ENCODE measurements at regions not wholly inside any gene's neighbourhood (a gene's known extent, or its start where the extent isn't known, plus 50 kb on each side); places are given as distances from the start of the nearest gene placed in this dataset.

DNA sequence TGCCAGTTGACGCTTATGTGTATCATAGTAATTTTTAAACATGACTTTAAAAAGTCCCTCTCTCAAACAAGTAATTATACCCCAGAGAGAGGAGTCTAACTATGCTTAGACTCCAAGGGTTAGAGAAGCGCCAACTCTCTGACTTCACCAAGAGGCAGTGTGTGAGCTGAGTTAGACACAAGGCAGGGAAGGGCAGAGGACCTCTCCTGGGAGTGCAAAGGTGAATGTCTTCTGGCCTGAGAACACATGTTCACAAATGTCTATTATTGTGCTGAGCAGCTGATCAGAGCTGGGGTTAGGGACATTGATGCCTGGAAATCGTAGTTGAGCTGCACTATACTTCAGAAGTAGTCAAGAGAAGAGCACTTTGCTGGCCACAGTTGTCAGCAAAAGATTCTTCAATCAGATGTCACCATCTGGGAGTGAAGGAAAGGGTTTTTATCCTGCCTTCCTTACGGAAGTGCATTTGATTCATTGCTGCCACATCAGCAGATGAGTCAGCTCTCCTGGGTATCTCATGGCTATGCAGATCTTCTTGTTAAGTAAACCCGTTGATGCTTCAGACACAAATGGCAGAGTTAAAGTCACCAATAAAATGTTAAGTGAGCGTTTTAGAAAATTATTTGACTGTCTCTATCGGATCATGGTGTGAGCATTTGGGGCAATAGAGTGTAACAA, 283.2 kb upstream of the ARGLU1 start:
- Histone ChIP-seq H3K4me1 (ENCODE audit: control insufficient read depth in 1 of 2, insufficient read depth in 2 of 2, low read length in 2 of 2) (no peaks in the 10 kb centered on the region), H3K27me3 (ENCODE audit: low read depth, low read length) (no peaks in the 10 kb centered on the region), H3K4me3 (ENCODE audit: low read depth in 1 of 2, low read length in 2 of 2) (no peak overlapping the region), H3K27ac (ENCODE audit: low read length) (no peak overlapping the region), H3K9me3 (ENCODE audit: control insufficient read depth in 1 of 2, low read length in 2 of 2) (no peaks in the 10 kb centered on the region), H3K36me3 (ENCODE audit: control insufficient read depth in 1 of 2, insufficient read depth in 2 of 2, low read length in 2 of 2) (no peaks in the 10 kb centered on the region)

DNA sequence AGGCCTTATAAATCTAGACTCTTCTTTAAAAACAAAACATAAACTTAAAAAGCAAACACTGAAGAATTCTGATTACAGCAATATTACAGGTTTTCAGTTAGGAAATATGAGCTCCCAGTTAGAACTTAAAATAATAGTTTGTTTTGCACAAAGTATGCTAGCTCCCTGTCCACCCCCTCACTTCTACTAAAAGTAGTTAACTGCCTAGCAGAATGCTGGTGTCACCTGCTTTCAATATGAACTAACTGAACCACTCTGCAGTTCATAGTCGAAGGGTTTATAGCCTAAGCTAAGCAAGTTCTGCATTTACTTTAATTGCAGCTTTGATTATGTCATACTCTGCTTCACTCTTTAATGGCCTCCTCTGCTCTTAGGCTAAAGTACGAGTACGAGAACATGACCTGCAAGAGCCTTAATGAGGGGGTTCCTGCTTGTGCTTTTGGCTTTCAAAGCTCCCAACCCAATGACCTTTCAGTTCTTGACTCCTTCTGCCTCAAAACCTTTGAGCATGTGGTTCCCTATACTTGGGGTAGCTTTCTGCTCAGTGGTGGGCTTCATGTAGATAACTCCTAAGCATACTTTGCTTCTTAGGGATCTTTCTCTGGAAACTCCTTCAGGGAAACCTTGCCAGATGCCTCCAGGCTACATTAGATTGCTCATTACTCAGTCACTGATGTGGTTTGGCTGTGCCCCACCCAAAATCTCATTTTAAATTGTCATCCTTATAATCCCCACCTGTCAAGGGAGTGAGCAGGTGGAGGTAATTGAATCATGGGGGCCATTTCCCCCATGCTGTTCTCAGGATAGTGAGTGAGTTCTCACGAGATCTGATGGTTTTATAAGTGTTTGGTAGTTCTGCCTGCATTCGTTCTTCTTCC, 278.9 kb upstream of the ARGLU1 start:
- H3K4me1 ChIP-seq (ENCODE audit: control insufficient read depth in 1 of 2, insufficient read depth in 2 of 2, low read length in 2 of 2): no peaks in the 10 kb centered on the region
- no peak overlapping the region for H3K27ac ChIP-seq (ENCODE audit: low read length)
- no peak overlapping the region for H3K4me3 ChIP-seq (ENCODE audit: low read depth in 1 of 2, low read length in 2 of 2)
- H3K36me3 ChIP-seq (ENCODE audit: control insufficient read depth in 1 of 2, insufficient read depth in 2 of 2, low read length in 2 of 2): no peaks in the 10 kb centered on the region
- no peaks in the 10 kb centered on the region for H3K27me3 ChIP-seq (ENCODE audit: low read depth, low read length)
- H3K9me3 ChIP-seq (ENCODE audit: control insufficient read depth in 1 of 2, low read length in 2 of 2): no peaks in the 10 kb centered on the region

DNA sequence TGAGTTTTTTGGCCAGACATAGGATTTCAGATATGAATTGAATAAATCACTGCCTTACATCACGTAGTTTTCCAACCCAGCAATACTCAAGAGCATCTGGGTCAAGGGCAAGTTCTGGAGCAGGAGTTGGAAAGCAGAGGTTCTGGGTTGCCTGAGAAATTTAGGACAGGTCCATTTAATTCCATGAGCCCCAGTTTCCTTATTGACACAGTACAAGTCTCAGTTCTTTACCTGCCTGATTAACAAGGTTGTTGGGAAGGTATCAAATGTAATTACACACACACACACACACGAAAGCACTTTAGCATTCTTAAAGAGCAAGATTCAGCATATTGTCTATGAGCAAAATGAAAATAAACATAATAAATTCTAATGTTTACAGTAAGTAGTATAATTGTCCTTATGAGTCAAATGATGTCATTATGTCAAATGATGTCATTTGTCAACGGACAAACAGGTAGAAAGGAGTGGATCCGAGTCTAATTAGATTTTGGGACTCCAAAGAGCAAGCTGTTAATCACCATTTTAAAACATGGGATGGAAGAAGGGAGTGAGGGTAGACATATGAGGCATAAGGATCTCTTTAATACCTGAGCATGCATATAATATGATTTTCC, 268.4 kb upstream of the ARGLU1 start:
- Histone ChIP-seq H3K27ac (ENCODE audit: low read length) (no peak overlapping the region), H3K4me1 (ENCODE audit: control insufficient read depth in 1 of 2, insufficient read depth in 2 of 2, low read length in 2 of 2) (no peaks in the 10 kb centered on the region), H3K9me3 (ENCODE audit: control insufficient read depth in 1 of 2, low read length in 2 of 2) (no peaks in the 10 kb centered on the region), H3K36me3 (ENCODE audit: control insufficient read depth in 1 of 2, insufficient read depth in 2 of 2, low read length in 2 of 2) (no peaks in the 10 kb centered on the region), H3K4me3 (ENCODE audit: low read depth in 1 of 2, low read length in 2 of 2) (no peak overlapping the region), H3K27me3 (ENCODE audit: low read depth, low read length) (no peaks in the 10 kb centered on the region)

DNA sequence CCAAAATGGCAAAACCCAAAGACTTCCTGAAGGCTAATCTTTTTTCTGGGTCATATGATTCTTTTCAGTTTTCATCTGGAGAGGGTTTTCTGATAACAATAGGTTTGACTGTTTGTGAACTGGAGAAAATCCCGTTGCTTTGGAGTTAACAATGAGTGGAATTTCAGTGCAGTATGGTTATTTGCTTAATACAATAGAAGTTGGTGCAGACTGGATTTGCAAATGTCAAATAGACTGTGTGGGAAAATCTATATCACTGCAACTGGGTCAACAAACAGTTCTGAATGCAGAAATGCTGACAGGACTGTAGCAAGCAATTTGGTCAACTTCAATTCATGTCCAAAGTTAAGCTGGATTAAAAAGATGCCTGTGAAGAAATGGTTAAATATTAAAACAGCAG, 267.5 kb upstream of the ARGLU1 start:
- Histone ChIP-seq H3K4me3 (ENCODE audit: low read depth in 1 of 2, low read length in 2 of 2) (no peak overlapping the region), H3K27ac (ENCODE audit: low read length) (no peak overlapping the region), H3K9me3 (ENCODE audit: control insufficient read depth in 1 of 2, low read length in 2 of 2) (no peaks in the 10 kb centered on the region), H3K4me1 (ENCODE audit: control insufficient read depth in 1 of 2, insufficient read depth in 2 of 2, low read length in 2 of 2) (no peaks in the 10 kb centered on the region), H3K36me3 (ENCODE audit: control insufficient read depth in 1 of 2, insufficient read depth in 2 of 2, low read length in 2 of 2) (no peaks in the 10 kb centered on the region), H3K27me3 (ENCODE audit: low read depth, low read length) (no peaks in the 10 kb centered on the region)

DNA sequence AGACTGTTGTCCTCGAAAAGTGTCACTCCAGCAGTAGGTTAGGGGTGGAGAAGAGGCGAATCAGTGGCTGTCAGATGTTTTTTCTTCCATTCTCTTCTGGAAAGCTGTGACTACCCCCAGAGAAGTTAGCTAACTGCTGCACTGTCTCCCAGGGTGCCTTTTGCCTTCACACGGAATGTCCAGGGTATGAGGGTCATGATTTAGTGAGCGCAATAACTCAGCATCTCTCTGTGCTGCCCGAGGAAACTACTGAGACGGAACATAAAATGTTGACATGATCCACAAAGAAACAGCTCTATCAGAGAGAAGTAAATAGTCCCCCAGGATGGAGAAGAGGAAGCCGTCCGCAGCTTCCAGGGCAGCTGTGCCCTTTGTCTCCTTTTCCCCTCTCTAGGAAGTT, 254.0 kb upstream of the ARGLU1 start:
- H3K9me3 ChIP-seq (ENCODE audit: control insufficient read depth in 1 of 2, low read length in 2 of 2): peaks cover 0 to 4% of the 10 kb centered on the region in 2 donors
- no peak overlapping the region for H3K27ac ChIP-seq (ENCODE audit: low read length)
- no peak overlapping the region for H3K4me3 ChIP-seq (ENCODE audit: low read depth in 1 of 2, low read length in 2 of 2)
- no peaks in the 10 kb centered on the region for H3K4me1 ChIP-seq (ENCODE audit: control insufficient read depth in 1 of 2, insufficient read depth in 2 of 2, low read length in 2 of 2)
- H3K27me3 ChIP-seq (ENCODE audit: low read depth, low read length): no peaks in the 10 kb centered on the region
- H3K36me3 ChIP-seq (ENCODE audit: control insufficient read depth in 1 of 2, insufficient read depth in 2 of 2, low read length in 2 of 2): no peaks in the 10 kb centered on the region

DNA sequence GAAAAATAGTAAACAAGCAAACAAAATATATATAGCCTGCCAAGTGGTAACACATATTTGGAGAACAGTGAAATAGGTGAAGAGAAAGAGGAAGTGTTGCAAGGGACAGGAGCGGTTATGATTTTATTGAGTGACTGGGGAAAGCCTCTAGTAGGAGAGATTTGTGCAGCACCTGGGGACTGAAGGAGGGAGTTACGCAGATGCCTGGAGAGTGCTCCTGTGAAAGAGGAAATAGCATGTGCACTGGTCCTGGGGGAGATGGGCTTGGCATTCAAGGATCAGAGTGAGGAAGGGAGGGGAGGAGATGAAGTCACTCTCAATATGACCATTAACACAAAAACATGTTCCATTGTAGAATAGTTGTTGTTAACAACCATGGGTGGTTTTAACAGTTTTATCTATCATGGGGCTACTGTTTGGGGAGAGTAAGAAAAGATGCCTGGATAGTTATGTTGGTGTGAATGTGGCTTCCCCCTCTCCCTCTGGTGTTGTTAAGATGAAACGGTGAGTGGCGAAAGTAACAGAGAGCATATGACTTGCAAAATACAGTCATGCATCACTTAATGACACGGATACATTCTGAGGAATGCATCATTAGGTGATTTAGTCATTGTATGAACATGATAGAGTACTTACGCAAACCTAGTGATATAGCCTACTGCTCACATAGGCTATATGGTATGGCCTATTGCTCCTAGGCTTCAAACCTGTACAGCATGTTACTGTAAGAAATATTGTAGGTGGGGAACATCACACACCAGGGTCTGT, 251.7 kb upstream of the ARGLU1 start:
- H3K27me3 ChIP-seq (ENCODE audit: low read depth, low read length): no peaks in the 10 kb centered on the region
- H3K4me3 ChIP-seq (ENCODE audit: low read depth in 1 of 2, low read length in 2 of 2): no peak overlapping the region
- no peak overlapping the region for H3K27ac ChIP-seq (ENCODE audit: low read length)
- no peaks in the 10 kb centered on the region for H3K9me3 ChIP-seq (ENCODE audit: control insufficient read depth in 1 of 2, low read length in 2 of 2)
- H3K4me1 ChIP-seq (ENCODE audit: control insufficient read depth in 1 of 2, insufficient read depth in 2 of 2, low read length in 2 of 2): no peaks in the 10 kb centered on the region
- no peaks in the 10 kb centered on the region for H3K36me3 ChIP-seq (ENCODE audit: control insufficient read depth in 1 of 2, insufficient read depth in 2 of 2, low read length in 2 of 2)

DNA sequence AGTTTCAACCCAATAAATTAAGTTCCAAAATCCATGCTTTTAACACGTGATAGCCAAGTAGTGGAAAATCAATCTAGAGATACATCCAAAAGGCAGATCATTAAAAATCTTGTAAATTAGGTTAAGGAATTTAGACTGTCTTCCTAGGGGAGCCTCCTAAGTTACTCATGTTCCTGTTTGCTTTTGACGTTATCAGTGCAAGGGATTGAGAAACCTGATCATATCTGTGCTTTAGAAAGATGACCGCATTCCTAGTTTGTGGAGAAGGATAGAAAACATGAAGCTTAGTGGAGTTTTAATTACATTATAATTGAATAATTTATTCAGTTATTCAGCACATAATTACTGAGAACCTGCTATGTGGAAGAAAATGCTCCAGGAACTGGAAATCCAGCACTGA, 251.0 kb upstream of the ARGLU1 start:
- no peaks in the 10 kb centered on the region for H3K27me3 ChIP-seq (ENCODE audit: low read depth, low read length)
- no peak overlapping the region for H3K4me3 ChIP-seq (ENCODE audit: low read depth in 1 of 2, low read length in 2 of 2)
- no peaks in the 10 kb centered on the region for H3K36me3 ChIP-seq (ENCODE audit: control insufficient read depth in 1 of 2, insufficient read depth in 2 of 2, low read length in 2 of 2)
- H3K27ac ChIP-seq (ENCODE audit: low read length): no peak overlapping the region
- H3K9me3 ChIP-seq (ENCODE audit: control insufficient read depth in 1 of 2, low read length in 2 of 2): no peaks in the 10 kb centered on the region
- H3K4me1 ChIP-seq (ENCODE audit: control insufficient read depth in 1 of 2, insufficient read depth in 2 of 2, low read length in 2 of 2): no peaks in the 10 kb centered on the region

DNA sequence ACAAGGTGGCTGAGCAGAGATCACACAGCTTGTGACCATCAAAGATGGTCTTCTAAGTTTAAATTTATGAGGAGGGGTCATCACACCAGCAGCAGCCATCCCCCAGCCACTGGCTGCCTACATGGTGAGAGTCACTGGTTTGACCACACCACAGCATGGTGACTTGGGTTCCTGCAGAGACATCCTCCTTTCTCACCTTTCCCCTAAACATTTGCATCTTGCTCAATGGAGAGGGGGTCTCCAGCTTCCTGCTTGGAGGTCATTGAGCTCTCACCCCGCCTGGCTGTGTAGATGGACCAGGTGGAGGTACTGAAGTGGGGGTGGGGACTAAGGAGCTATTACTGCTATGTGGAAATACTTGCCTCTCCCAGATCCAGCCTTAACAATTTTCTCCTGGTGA, 247.6 kb upstream of the ARGLU1 start:
- no peaks in the 10 kb centered on the region for H3K36me3 ChIP-seq (ENCODE audit: control insufficient read depth in 1 of 2, insufficient read depth in 2 of 2, low read length in 2 of 2)
- H3K4me3 ChIP-seq (ENCODE audit: low read depth in 1 of 2, low read length in 2 of 2): no peak overlapping the region
- no peak overlapping the region for H3K27ac ChIP-seq (ENCODE audit: low read length)
- no peaks in the 10 kb centered on the region for H3K27me3 ChIP-seq (ENCODE audit: low read depth, low read length)
- H3K9me3 ChIP-seq (ENCODE audit: control insufficient read depth in 1 of 2, low read length in 2 of 2): no peaks in the 10 kb centered on the region
- no peaks in the 10 kb centered on the region for H3K4me1 ChIP-seq (ENCODE audit: control insufficient read depth in 1 of 2, insufficient read depth in 2 of 2, low read length in 2 of 2)

DNA sequence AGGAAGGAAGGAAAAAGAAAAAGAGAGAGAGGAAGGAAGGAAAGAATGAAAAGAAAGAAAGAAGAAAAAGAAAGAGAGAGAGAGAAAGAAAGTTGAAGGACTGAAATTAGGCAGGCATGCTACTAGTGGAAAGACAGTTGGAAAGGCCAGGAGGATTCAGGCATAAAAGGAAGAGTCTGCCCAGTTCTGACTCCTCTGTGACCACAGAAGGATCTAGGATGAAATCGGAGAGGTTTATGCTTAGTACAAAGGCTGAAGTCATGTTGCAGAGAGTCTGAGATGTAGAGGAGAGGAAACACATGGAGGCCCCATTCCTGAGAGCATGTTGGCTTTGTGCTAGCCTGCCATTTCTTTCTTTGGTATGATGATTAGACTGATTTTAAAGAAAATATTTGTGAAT, 246.5 kb upstream of the ARGLU1 start:
- H3K4me1 ChIP-seq (ENCODE audit: control insufficient read depth in 1 of 2, insufficient read depth in 2 of 2, low read length in 2 of 2): no peaks in the 10 kb centered on the region
- no peak overlapping the region for H3K27ac ChIP-seq (ENCODE audit: low read length)
- no peaks in the 10 kb centered on the region for H3K9me3 ChIP-seq (ENCODE audit: control insufficient read depth in 1 of 2, low read length in 2 of 2)
- H3K27me3 ChIP-seq (ENCODE audit: low read depth, low read length): no peaks in the 10 kb centered on the region
- H3K36me3 ChIP-seq (ENCODE audit: control insufficient read depth in 1 of 2, insufficient read depth in 2 of 2, low read length in 2 of 2): no peaks in the 10 kb centered on the region
- H3K4me3 ChIP-seq (ENCODE audit: low read depth in 1 of 2, low read length in 2 of 2): no peak overlapping the region

DNA sequence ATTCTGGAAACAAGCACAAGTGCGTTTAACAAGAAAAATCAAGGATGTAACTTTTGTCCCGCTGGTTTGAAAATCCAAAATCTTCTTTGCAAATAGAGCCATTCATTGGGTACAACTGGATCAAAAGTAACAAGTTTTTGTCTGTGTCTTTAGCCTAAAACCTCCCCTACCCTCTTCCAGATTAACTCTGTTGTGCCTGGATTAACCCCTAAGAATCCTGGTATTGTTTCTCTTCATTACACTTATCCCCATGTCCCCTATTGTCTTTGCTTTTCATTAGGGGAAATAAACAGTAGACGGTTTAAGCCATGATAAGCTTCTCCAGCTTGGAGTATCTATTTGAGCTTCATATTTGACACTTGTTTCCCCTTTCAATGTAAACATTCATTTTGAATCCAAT, 242.1 kb upstream of the ARGLU1 start:
- H3K27ac ChIP-seq (ENCODE audit: low read length): no peak overlapping the region
- no peaks in the 10 kb centered on the region for H3K27me3 ChIP-seq (ENCODE audit: low read depth, low read length)
- H3K4me1 ChIP-seq (ENCODE audit: control insufficient read depth in 1 of 2, insufficient read depth in 2 of 2, low read length in 2 of 2): no peaks in the 10 kb centered on the region
- H3K36me3 ChIP-seq (ENCODE audit: control insufficient read depth in 1 of 2, insufficient read depth in 2 of 2, low read length in 2 of 2): no peaks in the 10 kb centered on the region
- H3K4me3 ChIP-seq (ENCODE audit: low read depth in 1 of 2, low read length in 2 of 2): no peak overlapping the region
- H3K9me3 ChIP-seq (ENCODE audit: control insufficient read depth in 1 of 2, low read length in 2 of 2): no peaks in the 10 kb centered on the region

DNA sequence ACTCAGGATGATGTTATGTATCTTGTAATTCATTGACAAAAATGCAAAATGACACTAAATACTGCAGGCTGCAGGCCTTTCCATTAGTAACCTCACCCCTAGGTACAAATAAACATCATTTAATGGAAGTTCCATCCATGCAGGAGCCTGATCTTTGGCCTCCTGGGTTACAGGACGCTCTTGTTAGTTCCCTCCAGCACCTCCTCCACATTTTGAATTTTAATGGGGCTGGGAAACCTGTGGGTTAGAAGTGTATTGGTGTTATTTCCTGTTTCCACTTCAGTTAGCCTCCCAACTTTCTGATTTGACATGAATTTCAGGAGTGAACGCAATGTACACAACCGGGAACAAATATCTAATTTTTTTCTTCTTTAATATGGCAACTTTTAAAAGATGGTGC, 237.1 kb upstream of the ARGLU1 start:
- H3K4me1 ChIP-seq (ENCODE audit: control insufficient read depth in 1 of 2, insufficient read depth in 2 of 2, low read length in 2 of 2): no peaks in the 10 kb centered on the region
- H3K9me3 ChIP-seq (ENCODE audit: control insufficient read depth in 1 of 2, low read length in 2 of 2): no peaks in the 10 kb centered on the region
- H3K36me3 ChIP-seq (ENCODE audit: control insufficient read depth in 1 of 2, insufficient read depth in 2 of 2, low read length in 2 of 2): no peaks in the 10 kb centered on the region
- no peaks in the 10 kb centered on the region for H3K27me3 ChIP-seq (ENCODE audit: low read depth, low read length)
- no peak overlapping the region for H3K4me3 ChIP-seq (ENCODE audit: low read depth in 1 of 2, low read length in 2 of 2)
- H3K27ac ChIP-seq (ENCODE audit: low read length): no peak overlapping the region
